ENCODE measurements at regions not wholly inside any gene's neighbourhood (a gene's known extent, or its start where the extent isn't known, plus 50 kb on each side); places are given as distances from the start of the nearest gene placed in this dataset.

GRCh38 chr5:159713254-159713653, 203.0 kb upstream of the ADRA1B start:
- no peak for DNase-seq

- DNase-seq: no peak
These were observed 202.5 kb upstream of the ADRA1B start for GRCh38 chr5:159713773-159714172.

- no peak for DNase-seq
These were observed 190.8 kb upstream of the ADRA1B start for GRCh38 chr5:159725475-159725874.

- DNase-seq: no peak
These were observed 189.1 kb upstream of the ADRA1B start for GRCh38 chr5:159727167-159727566.

GRCh38 chr5:159730285-159730684, 186.0 kb upstream of the ADRA1B start:
- no peak for DNase-seq

GRCh38 chr5:159732220-159732619, 184.1 kb upstream of the ADRA1B start:
- DNase-seq: no peak

- DNase-seq: no peak
These were observed 181.9 kb upstream of the ADRA1B start for GRCh38 chr5:159734366-159734765.

- DNase-seq: no peak
These were observed 181.2 kb upstream of the ADRA1B start for GRCh38 chr5:159735036-159735435.

GRCh38 chr5:159735749-159736660, 180.3 kb upstream of the ADRA1B start:
- DNase-seq: no peak

- DNase-seq: no peak
These were observed 179.4 kb upstream of the ADRA1B start for GRCh38 chr5:159736844-159737243.

GRCh38 chr5:159737263-159737662, 179.0 kb upstream of the ADRA1B start:
- DNase-seq: no peak

- no peak for DNase-seq
These were observed 174.4 kb upstream of the ADRA1B start for GRCh38 chr5:159741829-159742322.

- DNase-seq: no peak
These were observed 173.0 kb upstream of the ADRA1B start for GRCh38 chr5:159743234-159743633.

- DNase-seq: no peak
These were observed 169.6 kb upstream of the ADRA1B start for GRCh38 chr5:159746707-159747106.

- DNase-seq: no peak
These were observed 167.1 kb upstream of the ADRA1B start for GRCh38 chr5:159749146-159749545.

- DNase-seq: no peak
These were observed 166.1 kb upstream of the ADRA1B start for GRCh38 chr5:159750226-159750625.

- DNase-seq: no peak
These were observed 164.8 kb upstream of the ADRA1B start for GRCh38 chr5:159751459-159751858.

- no peak for DNase-seq
These were observed 163.5 kb upstream of the ADRA1B start for GRCh38 chr5:159752622-159753275.

GRCh38 chr5:159758189-159758588, 158.1 kb upstream of the ADRA1B start:
- no peak for DNase-seq

- DNase-seq: no peak
These were observed 156.4 kb upstream of the ADRA1B start for GRCh38 chr5:159759791-159760290.

GRCh38 chr5:159762921-159763320, 153.4 kb upstream of the ADRA1B start:
- no peak for DNase-seq

GRCh38 chr5:159763562-159763961, 152.7 kb upstream of the ADRA1B start:
- DNase-seq: no peak

GRCh38 chr5:159764283-159765134, 151.8 kb upstream of the ADRA1B start:
- DNase-seq: no peak
